Calu3 (cell line): ENCODE measurements at regions not wholly inside any gene's neighbourhood (a gene's known extent, or its start where the extent isn't known, plus 50 kb on each side); places are given as distances from the start of the nearest gene placed in this dataset.

Experiments
- BruUV-seq: library from RNA; stranded (reverse); fragments of 400-500 nt; replicated peaks from 2 replicates; lab custom pipeline; 2021; lab: Mats Ljungman, UMichigan
- CTCF ChIA-PET: fragments of 300-600 bp; sonication (Branson Sonifier 250); formaldehyde crosslinking; loops from one replicate; lab custom pipeline; 2022; ENCODE audit warnings: antibody characterized with exemption; lab: Charles Lee
- DNase-seq: peaks from one replicate; pipeline ENCODE4 v3.0.0; 2022
- H3K27ac Mint-ChIP-seq: one replicate; pipeline ENCODE4 v1.8.0; 2022; ENCODE audit warnings: mixed read lengths; ENCODE audit not compliant: unreplicated experiment
- H3K27me3 Mint-ChIP-seq: one replicate; pipeline ENCODE4 v1.8.0; 2022; ENCODE audit warnings: mixed read lengths; ENCODE audit not compliant: unreplicated experiment
- H3K36me3 Mint-ChIP-seq: one replicate; pipeline ENCODE4 v1.8.0; 2022; ENCODE audit warnings: mild to moderate bottlenecking, moderate library complexity, mixed read lengths; ENCODE audit not compliant: insufficient read depth, unreplicated experiment
- H3K4me1 Mint-ChIP-seq: one replicate; pipeline ENCODE4 v1.8.0; 2022; ENCODE audit warnings: mild to moderate bottlenecking, low read depth, mixed read lengths; ENCODE audit not compliant: unreplicated experiment
- H3K4me3 Mint-ChIP-seq: one replicate; pipeline ENCODE4 v1.8.0; 2022; ENCODE audit warnings: mild to moderate bottlenecking, low read depth, moderate library complexity, mixed read lengths; ENCODE audit not compliant: unreplicated experiment
- H3K9me3 Mint-ChIP-seq: one replicate; pipeline ENCODE4 v1.8.0; 2022; ENCODE audit warnings: low read depth, mixed read lengths; ENCODE audit not compliant: unreplicated experiment
- intact Hi-C: fragments of 100-400 bp; cut with micrococcal nuclease; formaldehyde crosslinking; loops from one replicate; pipeline ENCODE4 v1.10.0; 2022; ENCODE audit not compliant: unreplicated experiment
- TF ChIP-seq, protein P1 (sequence below): fragments of 200-600 bp; IDR thresholded peaks from one replicate; pipeline ENCODE4 v1.8.0; 2022; ENCODE audit warnings: antibody characterized with exemption; ENCODE audit not compliant: unreplicated experiment

DNA sequence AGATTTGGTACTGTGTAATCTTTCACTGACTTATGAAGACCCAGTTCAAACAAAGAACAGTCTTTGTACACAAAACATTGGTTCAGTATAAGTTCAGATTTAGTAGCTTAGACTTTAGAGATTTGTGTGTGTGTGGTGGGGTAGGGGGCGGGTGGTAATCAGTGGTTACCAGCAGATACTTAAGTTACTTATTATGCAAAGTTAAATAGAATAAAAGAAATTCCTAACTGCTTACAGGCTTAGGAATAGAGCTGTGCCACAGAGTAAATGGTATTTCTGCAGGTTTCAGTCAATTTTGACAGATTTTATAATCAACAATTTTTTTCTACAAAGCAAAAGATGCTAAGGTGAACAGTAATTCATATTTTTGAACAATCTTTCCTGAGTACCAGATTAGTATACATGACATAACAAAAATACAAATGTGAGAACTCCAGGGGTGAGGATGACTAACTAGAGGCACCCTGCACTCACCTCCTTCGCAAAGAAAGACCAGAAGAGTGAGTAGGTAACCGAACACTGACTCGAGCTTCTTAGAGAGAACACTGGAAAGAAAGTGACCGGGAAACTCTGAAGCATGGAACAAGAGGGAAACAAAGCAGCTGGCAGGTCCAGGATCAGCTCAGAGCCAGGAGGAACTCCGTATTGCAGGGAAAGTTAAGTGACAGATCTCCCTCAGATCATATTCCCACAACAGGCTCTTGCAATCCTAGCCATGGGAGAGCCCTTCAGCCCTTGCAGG lies 560.6 kb downstream of the COL12A1 start:
- intact Hi-C loops: no loop called here
- H3K27ac Mint-ChIP-seq: no peak overlapping the region

DNA sequence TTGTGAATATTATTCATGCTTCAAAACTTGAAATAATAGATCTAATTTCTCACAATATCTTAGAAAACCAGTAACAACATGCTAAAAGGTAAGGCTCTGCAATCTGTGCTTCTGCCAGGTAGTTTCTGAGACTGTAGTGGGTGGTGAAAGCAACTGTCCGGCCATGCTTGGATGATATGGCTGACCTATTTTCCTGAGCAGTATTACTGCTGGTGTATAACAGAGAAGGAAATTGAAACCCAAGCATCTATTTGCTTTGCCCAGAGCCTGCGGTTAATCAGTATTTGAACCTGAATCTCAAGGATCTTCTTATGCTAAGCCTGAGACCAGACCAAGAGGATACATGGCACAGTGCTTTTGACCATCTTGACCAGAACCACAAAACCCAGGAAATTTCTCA lies 563.8 kb downstream of the COL12A1 start:
- H3K27me3 Mint-ChIP-seq: no peaks in the 10 kb centered on the region
- no peak for DNase-seq
- BruUV-seq: no TSS peak
- no peaks in the 10 kb centered on the region for H3K36me3 Mint-ChIP-seq
- no peaks in the 10 kb centered on the region for H3K4me1 Mint-ChIP-seq
- CTCF ChIA-PET: no interaction called here
- no peaks in the 10 kb centered on the region for H3K9me3 Mint-ChIP-seq
- intact Hi-C loops: no loop called here
- no peak overlapping the region for H3K4me3 Mint-ChIP-seq
- TF ChIP-seq, protein P1, sequence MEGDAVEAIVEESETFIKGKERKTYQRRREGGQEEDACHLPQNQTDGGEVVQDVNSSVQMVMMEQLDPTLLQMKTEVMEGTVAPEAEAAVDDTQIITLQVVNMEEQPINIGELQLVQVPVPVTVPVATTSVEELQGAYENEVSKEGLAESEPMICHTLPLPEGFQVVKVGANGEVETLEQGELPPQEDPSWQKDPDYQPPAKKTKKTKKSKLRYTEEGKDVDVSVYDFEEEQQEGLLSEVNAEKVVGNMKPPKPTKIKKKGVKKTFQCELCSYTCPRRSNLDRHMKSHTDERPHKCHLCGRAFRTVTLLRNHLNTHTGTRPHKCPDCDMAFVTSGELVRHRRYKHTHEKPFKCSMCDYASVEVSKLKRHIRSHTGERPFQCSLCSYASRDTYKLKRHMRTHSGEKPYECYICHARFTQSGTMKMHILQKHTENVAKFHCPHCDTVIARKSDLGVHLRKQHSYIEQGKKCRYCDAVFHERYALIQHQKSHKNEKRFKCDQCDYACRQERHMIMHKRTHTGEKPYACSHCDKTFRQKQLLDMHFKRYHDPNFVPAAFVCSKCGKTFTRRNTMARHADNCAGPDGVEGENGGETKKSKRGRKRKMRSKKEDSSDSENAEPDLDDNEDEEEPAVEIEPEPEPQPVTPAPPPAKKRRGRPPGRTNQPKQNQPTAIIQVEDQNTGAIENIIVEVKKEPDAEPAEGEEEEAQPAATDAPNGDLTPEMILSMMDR: no peak
- no peak overlapping the region for H3K27ac Mint-ChIP-seq

More for the DNA sequence above, 560.6 kb downstream of the COL12A1 start:
- no TSS peak for BruUV-seq
- Mint-ChIP-seq H3K36me3 (no peaks in the 10 kb centered on the region), H3K9me3 (no peaks in the 10 kb centered on the region), H3K4me3 (no peak overlapping the region), H3K27me3 (no peaks in the 10 kb centered on the region), H3K4me1 (no peaks in the 10 kb centered on the region)
- DNase-seq: no peak
- CTCF ChIA-PET: no interaction called here
- TF ChIP-seq, protein P1: no peak

DNA sequence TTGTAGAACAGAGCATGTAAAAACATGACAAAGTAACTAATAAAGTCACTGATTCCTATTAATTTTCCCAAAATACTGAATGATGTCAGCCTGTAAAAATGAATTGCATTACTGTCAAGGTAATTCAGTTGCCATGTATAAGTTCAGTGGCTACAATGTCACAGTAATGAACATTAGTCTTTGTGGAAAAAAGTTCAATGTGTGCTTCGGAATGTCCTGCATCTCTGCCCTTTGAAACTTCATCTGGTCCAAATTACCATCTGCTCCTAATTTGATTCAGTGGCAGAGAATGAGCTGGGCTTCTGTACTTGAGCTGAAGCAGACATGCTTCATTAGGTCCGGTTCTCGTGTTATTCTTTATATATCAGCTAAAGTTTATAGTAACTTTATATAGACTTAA lies 567.4 kb downstream of the COL12A1 start:
- BruUV-seq: no TSS peak
- Mint-ChIP-seq H3K36me3 (no peaks in the 10 kb centered on the region), H3K27me3 (no peaks in the 10 kb centered on the region), H3K4me1 (no peaks in the 10 kb centered on the region), H3K9me3 (peaks cover 2% of the 10 kb centered on the region), H3K27ac (no peak overlapping the region), H3K4me3 (no peak overlapping the region)
- intact Hi-C loops: no loop called here
- no peak for DNase-seq
- TF ChIP-seq, protein P1: no peak
- CTCF ChIA-PET: no interaction called here

DNA sequence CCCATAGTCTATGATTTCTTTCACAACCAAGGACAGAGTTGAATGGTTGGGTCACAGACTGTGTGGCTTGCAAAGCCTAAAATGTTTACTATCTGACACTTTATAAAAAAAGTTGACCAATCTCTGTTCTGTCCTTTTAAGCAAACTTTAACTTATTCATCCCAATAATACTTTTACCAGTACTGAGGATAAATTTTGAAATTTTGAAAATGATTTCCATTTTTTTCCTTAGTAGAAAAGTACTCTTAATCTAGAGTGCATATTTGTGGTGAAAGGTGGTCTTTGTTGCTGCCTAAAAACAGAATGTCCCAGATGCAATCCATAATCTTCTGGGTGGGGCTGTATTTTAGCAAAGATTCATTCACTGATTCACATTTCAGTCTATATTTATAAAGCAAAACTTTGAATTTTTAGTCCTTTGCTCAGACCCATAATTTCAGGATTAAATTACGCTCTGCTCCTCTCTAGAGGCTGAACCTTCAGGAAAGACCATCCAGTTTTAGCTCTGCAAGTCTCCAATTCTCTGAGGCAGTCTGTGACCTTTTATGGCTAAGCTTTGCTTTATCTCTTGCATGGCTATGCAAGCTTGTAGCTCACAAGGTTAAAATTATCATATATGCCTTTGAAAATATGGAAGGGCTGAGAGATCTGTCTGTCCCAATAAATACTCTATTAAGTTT lies 573.5 kb downstream of the COL12A1 start:
- no peaks in the 10 kb centered on the region for H3K27me3 Mint-ChIP-seq
- no peaks in the 10 kb centered on the region for H3K36me3 Mint-ChIP-seq
- CTCF ChIA-PET: no interaction called here
- intact Hi-C loops: no loop called here
- no peak overlapping the region for H3K4me3 Mint-ChIP-seq
- BruUV-seq: no TSS peak
- H3K27ac Mint-ChIP-seq: no peak overlapping the region
- TF ChIP-seq, protein P1: no peak
- H3K4me1 Mint-ChIP-seq: peaks cover 2% of the 10 kb centered on the region
- DNase-seq: no peak
- H3K9me3 Mint-ChIP-seq: peaks cover 5% of the 10 kb centered on the region
